ENCODE measurements at regions not wholly inside any gene's neighbourhood (a gene's known extent, or its start where the extent isn't known, plus 50 kb on each side); places are given as distances from the start of the nearest gene placed in this dataset.

DNA sequence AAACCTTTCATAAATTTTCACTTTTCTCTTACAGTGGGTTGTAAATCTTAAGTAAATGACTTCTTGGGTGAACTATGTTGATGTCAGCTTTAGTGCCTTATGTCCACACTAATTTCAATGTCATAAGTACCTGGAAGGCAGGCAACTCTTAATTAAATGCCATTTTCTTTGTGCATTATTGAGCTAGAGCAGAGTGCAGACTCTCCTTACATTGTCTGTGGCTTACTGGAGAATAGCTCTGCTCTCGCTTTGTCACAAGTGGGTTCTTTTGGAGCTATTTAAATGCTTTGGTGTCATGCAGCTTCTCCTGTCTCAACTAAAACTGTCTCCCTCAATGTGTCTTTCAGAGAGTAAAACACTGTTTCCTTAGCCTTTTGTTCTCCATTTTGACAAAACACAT lies 411.6 kb downstream of the STIM2 start:
- no peak for DNase-seq

DNA sequence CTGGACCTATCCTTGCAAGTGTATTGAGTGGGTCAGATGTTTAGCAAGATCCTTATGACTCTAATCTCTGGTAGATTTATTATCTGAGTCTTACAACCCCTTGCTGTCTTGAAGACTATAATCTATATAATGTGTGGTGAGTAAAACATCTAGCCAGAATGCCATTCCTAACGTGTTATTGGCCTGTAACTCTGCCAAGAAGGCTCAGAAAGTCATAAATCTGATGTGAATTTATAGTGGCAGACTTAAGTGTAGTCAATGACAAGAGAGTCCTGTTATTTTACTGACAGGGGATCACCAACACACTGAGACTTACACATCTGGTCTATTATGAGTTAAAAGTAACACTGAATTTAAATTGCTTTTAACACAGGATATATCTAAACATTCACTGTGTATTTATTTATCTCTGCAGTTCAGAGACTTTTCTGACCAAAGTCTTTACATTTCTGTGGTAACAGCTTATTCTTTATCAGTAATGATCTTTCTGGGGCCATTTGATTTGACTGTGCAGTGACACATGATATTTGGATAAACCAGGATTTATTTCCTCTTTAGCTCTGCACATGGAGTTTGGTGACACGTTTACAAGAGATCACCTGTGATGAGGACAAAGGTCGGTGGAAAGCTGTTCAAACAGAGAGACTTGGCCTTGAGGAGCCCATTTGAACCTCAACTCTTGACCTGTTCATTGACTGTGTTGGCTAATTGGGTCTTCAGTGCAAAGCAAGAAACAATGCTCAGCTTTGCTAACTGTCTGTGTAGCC lies 415.8 kb downstream of the STIM2 start:
- DNase-seq, result peak; percentile 70

DNA sequence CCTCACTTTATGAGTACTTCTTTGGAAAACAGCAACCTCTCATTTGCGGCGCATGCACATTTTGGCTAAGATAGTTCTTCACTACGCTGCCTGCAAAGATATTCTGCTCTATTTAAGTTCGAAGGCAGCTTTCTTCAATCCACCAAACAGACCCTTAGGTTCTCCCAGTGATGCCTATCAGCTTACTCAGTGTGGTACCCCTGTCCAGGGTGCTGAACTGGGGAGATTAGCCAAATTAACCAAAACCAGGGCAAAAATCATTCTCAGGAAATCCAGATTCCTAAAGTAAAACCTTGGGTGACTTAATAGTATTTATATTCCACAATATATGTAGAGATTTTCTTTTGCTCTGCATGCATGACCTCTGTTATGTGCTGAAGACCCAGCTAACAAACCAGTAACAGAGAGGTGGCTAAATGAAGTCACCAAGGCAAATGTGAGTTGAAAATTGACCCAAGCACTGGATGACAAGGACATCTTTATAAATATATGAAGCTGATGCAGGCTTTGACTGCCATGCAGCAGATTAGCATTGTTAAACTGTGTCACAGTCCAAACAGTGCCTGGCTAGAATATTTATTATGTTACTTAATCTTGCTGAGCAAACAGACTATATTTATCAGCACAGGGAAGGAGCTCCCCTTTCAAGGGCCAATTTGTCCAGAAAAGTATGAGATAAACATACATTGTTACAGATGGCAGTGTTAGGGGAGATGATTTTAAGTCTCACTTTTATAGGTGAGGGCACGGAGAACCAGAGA lies 418.2 kb downstream of the STIM2 start:
- peak; percentile 49 for DNase-seq

DNA sequence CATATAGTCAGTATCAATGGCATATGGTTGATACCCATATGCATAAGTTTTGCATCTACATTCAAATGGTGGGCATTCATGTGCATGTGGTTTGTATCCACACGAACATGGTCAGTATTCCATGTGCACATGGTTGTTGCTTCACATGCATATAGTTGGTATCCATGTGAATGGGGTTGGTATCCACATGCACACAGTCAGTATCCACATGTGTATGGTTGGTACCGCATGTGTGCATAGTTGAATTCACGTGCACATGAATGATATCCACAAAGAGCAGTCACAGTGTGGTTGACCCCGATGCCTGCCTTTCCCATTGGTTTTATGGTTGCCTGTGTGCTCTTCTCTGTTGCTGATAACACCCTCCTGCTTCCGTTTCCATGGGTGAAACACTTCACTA lies 427.9 kb downstream of the STIM2 start:
- DNase-seq, result no peak

DNA sequence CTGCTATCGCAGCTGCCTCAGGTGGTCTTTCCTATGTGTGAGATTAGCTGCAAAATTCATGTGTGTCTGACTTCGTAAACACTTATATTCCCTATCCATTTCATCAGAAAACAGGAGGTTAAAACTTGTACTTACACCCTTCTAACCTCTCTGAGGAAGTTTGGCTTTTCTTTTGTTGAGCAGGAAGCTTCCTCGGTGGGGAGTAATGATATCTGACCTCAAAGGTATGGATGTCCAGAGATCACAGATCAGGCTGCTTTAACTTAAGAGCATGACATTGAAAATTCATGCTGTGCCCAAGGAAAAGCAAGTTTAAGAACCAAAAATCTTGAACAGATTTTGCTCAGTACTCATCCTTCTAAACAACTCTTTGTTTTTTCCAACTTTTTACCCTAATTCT lies 429.1 kb downstream of the STIM2 start:
- no peak for DNase-seq

DNA sequence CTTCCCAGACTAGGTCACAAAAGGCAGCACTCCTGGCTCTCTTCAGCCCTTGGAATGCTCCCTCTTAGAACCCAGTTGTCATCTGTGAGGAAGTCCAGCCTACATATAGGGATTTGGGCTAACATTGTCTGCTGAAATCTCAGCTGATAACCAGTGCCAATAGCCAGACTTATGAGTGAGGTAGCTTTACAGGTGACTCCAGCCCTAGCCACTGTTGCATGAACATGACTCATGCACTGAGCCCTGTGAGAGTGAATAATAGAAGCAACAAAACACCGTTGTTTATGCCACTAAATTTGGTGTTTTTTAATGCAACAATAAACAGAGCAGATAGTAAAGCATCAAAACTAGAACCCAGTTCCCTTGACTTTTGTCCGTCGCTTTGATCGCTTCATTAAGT lies 433.2 kb downstream of the STIM2 start:
- DNase-seq, result no peak

DNA sequence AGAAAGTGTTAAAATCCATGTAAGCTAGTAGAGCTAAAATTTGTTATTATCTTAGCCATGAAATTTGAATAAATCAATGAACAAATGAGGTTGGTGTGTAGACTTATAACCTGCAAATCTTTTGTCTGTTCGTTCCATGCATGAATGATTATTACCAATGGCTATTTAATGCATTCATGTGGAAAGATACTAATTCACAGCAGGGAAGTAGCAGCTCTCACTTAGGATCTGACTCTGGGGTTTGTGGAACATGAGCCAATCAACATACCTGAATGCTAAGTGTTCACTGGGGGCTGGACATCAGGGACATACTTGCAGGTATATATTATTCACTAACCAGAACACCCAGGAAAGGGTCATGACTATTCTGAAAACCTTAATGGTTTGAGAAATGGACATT lies 444.1 kb downstream of the STIM2 start:
- DNase-seq, result no peak

DNA sequence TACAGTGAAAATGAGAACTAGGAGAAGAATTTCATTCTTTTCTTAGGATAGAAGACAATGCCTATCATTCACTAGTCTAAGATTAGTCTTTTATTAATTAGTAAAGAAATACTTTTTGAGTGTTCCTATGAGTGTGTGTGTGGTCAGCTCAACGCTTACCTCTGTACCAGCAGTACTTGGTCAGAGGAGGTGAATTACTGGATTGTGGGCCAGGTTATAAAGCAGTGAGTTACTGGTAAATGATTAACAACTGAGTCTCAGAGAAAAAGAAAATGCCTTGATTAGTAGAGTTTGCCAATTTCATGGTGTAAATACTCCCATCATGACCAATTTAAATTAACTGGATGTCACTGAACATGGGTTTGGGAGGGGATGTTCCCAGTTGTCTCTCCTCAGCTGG lies 444.6 kb downstream of the STIM2 start:
- DNase-seq, result no peak

DNA sequence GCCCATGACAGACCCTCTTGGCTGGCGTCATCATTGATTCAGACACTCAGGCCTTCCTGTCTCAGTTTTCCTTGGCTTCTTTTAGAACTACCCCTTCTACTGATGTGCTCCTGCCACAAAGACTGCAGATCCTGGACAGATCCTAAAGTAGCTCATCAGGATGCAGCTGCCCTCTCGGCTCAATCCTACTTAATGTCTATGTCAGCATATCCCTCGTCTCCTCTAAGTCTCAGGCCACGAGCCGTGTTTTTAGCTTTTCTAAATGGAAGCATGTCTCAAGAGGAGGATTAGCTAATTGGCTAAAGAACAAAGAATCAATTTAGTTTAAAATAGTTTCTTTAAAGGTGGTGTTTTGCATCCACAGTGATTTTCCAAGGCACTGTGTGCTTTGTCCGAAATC lies 447.7 kb downstream of the STIM2 start:
- no peak for DNase-seq

DNA sequence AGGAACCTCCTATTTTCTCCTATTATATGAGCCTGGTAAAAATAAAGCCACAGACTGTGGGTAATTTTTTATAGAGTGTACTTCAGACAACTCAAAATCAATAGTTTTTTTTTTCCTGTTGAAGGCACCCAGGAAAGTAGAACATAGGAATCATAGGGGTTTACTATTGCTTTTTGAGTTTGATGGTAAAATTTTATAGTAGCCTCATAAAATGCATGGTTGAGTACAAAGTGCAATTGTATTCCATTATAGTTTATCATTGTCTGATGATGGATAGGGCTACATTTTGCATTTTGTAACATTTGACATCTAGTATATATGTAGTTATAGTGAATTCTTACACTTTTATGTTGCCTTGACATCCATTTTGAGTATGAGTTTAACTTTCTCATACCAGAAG lies 455.0 kb downstream of the STIM2 start:
- DNase-seq, result no peak

DNA sequence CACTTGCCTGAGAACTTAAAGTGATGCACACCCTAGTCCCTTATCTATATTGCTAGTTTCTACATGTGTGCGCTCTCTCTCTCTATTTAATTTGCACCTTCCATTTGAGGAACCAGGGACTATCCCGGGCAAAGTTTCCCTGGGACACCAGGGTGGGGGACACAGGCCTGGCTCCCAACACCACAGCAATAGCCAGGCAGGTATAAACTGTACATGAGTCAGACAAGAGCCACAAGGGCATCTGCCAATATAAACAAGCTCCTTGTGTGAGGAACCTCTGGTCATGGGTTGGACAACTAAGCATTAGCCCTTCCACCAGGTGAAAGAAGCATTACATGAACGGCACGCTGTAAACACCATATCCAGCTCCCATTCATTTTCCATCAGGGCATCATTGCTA lies 455.5 kb downstream of the STIM2 start:
- DNase-seq, result no peak

DNA sequence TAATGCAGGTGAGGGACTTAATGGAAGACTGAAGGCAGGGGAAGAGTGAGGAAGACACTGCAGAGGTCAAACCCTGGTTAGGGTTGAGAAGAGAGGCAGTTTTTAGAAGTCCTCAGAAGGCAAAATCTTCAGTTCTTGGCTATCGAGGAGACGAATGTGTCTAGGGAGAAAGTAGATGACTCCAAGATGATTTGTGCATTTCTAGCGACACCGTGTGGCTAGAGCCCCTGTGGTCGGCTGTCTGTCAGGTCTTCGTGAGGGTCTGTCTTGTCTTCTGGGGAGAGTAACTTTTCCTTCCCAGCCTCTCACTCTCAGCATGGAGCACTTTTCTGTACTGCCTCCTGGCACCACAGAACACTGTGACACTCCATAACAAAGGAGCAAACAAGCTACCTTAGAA lies 458.1 kb downstream of the STIM2 start:
- DNase-seq, result no peak

DNA sequence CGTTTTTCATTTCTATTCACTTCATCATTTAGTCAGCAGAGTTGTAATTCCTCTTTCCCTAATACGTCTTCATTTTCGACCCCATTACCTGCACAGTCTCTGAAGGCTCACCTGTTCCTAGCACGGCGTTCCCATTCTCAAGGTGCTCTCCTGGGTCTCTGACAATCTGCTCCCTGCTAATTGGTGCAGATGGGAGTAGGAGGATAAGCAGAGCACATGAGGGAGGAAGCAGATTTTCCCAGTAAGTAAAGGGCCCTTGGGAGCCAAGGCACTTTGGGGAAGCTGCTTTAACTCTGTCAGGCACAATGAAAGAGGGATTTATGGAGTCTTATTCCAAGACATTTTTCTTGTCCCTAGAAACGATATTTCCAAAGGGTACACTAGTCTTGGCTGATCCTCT lies 466.4 kb downstream of the STIM2 start:
- DNase-seq, result no peak

DNA sequence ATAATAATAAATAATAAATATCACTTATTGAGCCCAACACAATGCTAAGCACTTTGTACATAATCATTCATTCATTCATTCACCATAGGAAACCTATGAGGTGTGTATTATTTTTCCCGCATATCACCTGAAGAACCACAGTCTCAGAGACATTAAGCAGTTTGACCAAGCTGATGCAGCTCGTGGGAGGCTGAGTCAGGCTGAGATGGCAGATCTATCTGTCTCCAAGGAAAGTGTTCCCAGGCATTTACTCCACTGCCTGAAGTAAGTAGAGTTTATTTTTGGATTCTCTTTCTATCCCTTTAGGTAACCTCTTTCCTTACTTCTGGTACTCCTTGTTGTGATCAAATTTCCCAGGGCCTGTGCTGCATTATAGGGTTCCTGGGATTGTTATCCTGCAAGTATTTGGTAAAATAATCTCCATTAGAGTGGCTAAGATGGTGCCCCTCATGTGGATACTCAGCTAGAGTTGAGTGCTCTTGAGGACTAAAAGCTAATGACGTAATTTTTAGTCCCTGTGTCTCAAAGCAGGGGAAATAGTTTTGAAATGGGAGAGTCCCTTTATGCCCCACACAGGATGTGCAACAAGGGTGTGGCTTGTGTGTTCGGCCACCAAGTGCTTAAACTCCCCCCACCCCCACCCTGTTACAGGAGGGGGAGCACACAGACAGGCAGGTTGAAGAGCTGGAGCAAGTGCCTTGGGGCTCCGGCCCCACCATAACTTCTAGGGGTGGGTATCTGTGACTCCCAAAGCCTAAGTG lies 467.0 kb downstream of the STIM2 start:
- no peak for DNase-seq

DNA sequence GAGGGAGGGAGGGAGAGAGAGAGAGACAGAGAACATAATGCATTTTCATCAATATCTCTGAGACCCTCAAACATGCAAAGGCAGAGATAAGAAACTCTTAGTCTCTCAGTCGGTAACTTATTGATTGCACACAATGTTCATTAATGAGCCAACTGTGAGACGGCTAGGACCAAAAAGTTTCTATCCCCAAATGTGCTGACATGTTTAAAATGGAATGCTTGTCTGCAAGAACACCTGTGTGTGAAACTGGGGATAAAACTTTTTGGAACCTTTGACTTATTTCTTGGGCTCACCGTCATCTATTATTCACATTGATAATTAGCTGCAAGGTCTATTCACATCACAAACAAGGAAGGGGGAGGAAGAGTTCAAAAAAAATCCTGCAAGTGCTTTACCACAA lies 477.9 kb downstream of the STIM2 start:
- no peak for DNase-seq

DNA sequence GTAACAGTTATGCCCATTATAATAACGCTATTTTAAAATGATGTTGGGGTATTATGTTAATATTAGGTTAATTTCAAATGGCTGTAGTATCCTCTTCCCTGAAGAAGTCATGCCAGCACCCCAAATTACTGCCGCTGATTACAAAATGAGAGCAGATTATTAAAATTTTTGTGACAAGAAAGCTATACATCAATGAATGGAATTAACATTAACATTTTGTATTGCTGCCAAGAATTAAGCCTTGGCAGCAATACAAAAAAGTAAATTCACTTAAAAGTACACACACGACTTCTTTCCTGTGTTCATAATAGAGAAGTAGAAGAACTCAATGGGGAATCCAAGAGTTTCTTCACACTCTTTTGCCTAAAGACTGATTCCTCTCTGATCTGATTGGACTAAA lies 482.8 kb downstream of the STIM2 start:
- DNase-seq, result no peak

DNA sequence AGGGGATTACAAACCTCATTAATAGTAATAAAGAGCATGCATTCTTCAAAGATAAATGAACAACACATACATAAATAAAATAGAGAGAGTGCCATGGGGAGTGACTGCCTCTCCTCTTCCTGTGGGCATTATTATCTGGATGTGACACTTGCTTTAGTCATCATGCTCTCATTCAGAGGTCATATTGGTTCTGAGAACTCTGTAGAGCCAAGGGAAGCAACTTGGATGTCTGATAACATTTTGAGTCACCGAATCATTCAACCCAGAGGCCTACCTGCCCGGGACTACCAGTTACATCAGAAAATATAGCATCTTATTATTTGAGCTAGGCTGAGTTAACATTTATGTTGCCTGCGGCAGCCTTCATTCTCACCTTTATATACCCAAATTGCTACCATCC lies 489.5 kb downstream of the STIM2 start:
- no peak for DNase-seq

DNA sequence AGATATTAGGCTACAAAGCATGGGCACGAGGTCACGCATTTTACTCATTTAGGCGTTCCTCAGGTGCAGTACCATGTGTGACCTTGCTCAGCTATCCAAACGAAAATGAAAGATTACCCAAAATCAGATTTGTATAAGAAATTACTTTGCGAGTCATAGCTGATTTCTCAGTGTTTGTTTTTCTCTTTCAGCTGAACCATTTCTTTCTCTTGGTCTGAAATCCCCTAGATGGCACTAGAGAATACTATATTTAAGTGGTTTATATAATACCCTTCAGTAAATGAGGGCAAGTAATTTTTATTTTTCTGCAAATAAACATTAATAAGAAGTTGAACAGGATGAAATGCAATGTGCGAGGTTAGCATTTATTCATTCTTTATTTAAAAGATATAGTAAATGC lies 496.6 kb downstream of the STIM2 start:
- DNase-seq, result peak; percentile 7

DNA sequence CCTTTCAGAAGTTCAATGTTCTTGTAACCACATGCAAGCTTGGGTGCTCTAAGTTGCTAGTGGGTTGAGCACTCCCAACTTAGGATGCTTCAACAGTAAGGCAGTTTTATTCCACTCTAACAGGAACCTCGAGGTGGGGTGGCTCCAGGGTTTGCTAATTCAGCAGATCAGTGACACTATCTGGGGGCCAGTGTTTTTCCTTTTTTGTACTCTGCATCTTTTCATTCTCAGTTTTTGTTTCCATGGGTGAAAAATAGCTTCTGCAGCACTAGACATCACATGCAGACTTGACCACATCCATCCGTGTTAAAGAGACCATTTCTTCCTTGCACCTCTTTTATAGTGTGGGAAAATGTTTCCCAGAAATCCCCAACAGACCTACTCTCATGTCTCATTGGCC lies 497.6 kb downstream of the STIM2 start:
- no peak for DNase-seq

DNA sequence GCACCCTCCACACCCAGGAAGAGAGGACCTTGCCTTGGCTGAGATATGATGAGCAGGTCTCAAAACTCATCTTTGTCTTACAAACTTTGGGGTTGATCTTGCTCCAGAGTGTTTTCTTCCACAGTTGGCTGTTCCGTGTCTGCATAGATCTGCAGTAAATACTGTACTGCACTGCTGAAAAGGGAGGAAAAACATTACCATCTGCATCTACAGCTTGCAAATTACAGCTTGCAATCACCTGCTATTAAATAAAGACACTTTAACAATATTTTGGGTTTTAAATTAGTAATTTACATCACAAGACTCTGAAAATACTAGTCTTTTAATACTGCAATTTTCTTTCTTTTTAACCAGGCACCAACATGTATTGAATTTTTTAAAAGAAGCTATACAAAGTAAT lies 499.5 kb downstream of the STIM2 start:
- DNase-seq, result no peak

DNA sequence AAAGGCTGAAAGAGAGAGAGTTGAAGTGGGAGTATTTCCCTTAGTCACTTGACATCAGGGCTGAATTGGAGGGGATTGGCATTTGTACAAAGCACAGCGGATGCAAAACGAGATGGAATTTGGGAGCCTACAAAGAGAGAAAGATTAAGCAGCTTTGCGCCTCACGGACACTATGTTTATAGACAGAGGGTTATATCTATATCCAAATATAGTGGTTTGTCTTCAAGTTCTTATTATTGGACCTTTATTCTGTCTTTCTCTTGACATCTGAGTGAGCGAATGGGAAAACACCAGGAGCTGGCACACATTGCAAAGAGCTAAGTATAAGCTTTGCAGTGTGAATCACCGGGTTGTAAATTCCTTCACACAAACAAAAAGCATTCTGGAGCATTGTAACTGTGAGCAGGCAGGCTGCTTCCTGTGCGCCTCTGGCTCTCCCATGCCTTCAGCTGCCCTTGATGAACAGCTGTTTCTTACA lies 500.2 kb downstream of the STIM2 start:
- no peak for DNase-seq

DNA sequence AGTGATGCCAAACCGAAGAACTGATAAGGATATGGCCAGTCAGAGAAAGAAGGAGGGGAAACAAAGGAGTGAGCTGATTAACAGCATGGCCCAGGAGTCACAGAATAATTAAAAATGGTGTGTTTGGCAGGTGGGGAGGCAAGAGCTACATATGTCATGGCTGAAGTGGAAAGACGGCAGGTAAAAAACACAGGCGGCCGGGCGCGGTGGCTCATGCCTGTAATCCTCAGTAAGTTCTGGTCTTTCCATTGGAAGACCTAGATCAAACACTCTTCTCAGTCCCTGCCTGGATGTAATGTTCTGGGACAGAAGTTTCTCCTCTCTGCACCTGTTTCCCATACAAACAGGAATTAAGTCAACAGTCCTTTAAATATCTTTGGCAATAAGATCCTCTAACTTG lies 503.9 kb downstream of the STIM2 start:
- no peak for DNase-seq

DNA sequence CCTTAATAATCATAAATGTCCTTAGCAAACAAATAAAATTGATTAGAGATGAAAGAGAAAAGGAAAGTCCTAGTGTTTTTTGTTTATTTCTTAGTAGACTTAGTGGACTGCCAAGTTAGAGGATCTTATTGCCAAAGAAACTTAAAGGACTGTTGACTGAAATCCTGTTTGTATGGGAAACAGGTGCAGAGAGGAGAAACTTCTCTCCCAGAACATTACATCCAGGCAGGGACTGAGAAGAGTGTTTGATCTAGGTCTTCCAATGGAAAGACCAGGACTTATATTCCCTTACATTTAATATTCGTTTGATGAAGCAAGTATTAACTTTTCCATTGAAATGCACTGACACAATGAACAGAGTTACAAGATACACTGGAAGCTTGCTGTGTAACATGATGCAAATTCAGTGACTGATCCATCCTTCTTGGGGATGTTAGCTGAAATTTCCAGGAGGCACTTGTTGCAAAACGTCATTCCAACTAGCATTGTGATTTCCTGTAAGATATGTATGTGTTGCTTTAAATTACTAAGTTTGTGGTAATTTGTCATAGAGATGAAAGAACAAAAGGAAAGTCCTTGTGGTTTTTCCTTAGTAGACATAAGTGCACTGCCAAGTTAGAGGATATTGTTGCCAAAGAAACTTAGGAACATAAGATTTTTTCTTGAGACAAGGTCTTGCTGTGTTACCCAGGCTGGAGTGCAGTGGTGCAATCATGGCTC lies 505.6 kb downstream of the STIM2 start:
- DNase-seq, result no peak
